Anterior cingulate cortex (tissue), 58 donors: ENCODE measurements at regions not wholly inside any gene's neighbourhood (a gene's known extent, or its start where the extent isn't known, plus 50 kb on each side); places are given as distances from the start of the nearest gene placed in this dataset.
"Not testable (repeated sequence)": the region's sequence is repeated elsewhere in the genome, so short reads cannot be mapped to it uniquely, and the experiment has no call there.

Experiments
- DNase-seq, 58 donors: peaks; one replicate each; lab custom pipeline; 2025; lab: John Stamatoyannopoulos, UW

- not testable (repeated sequence) for DNase-seq
These were observed 325.1 kb upstream of the KCNMB2 start for GRCh38 chr3:178211086-178211485.

GRCh38 chr3:178217479-178217878, 318.8 kb upstream of the KCNMB2 start:
- DNase-seq, result no peak

DNA sequence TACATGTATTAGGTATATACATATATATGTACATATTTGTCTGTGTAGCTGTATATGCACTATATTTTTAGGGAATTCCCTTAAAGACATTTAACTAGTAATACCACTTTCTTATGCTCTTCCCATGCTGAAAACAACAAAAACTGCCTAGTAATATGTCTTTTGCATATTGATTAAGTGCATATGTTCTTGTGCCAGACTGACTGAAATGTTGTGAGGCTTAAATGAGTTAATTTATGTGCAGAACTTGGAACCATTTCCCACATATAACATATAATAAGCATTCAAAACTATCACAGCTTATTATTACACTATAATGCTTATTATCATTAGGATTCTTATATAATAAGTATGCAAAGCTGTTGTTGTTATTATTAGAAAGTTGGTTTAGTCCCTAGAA, 318.0 kb upstream of the KCNMB2 start:
- no peak for DNase-seq

DNA sequence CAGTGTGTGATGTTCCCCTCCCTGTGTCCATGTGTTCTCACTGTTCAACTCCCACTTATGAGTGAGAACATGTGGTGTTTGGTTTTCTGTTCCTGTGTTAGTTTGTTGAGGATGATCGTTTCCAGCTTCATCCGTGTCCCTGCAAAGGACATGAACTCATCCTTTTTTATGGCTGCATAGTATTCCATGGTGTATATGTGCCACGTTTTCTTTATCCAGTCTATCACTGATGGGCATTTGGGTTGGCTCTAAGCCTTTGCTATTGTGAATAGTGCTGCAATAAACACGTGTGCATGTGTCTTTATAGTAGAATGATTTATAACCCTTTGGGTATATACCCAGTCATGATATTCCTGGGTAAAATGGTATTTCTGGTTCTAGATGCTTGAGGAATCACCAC, 316.6 kb upstream of the KCNMB2 start:
- DNase-seq, result not testable (repeated sequence)

GRCh38 chr3:178223876-178224275, 312.4 kb upstream of the KCNMB2 start:
- no peak for DNase-seq

- DNase-seq, result no peak
These were observed 310.1 kb upstream of the KCNMB2 start for GRCh38 chr3:178226094-178226493.

GRCh38 chr3:178231645-178232044, 304.6 kb upstream of the KCNMB2 start:
- no peak for DNase-seq

GRCh38 chr3:178233371-178234071, 302.7 kb upstream of the KCNMB2 start:
- DNase-seq, result peak in 2 of 58 donors; percentile 1 to 10

DNA sequence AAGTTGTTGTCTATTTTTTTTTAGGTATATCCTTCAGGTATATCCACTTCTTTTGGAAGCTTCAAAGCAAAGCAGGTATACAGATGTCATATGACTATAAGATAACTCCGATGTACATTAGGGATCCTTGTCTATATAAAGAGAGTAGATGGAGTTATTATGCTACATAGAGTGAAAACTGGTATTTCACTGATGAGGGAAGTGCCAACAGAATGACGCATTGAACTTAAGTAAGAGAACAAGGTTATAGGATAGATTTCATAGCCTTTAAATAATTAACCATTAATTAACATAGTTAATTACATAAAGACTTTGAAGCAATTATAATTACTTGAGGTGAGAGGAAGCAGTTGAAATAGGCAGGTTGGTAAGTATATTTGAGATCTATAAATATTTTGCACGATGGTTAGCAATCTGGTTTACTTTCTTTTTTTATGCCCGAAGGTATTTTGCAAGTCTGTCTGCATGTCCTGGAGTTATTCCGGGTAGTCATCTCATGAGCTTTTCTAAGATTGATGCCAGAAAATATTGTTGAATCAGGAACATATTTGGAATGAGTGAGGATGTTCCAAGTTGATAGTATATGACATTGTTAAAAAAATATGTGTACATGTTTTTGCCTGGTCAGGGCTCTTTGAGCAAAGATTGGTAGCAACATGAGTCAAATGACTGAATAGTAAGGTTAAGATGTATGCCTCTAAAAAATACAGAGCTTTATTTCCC, 299.5 kb upstream of the KCNMB2 start:
- DNase-seq, result no peak

DNA sequence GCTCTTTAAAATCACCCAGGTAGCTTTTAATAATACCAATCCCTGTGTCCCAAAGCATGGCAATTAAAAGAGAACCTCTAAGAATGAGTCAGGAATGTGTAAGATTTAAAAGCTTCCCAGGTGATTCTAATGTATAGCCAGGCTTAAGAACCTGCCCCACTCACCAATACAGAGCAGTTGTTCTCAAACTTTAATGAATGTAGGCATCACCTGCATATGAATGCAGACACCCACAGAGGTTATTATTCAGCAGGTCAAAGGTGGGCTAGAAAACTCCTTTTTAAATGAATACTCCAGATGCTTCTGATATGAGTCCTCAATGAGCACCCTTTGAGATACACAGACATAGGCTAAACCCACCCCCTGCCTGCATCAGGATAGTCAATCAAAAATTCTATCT, 298.1 kb upstream of the KCNMB2 start:
- no peak for DNase-seq

- DNase-seq, result peak in 1 of 58 donors; percentile 7
These were observed 291.2 kb upstream of the KCNMB2 start for GRCh38 chr3:178244733-178245709.

DNA sequence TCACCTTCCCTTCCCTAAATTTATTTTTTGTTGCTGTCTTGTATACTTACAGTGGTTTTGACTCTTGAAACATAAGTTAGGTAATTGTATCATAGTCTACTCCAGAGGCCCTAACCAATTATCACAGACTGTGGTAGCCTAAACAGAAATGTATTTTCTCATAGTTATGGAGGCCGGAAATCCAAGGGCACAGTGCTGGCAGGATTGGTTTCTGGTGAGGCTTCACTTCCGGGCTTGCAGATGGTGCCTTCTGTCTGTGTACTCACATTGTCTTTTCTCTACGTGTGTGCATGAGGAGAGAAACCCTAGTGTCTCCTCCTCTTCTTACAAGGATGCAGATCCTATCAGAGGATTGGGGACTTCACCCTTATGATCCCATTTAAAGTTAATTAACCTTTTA, 290.2 kb upstream of the KCNMB2 start:
- DNase-seq, result no peak

DNA sequence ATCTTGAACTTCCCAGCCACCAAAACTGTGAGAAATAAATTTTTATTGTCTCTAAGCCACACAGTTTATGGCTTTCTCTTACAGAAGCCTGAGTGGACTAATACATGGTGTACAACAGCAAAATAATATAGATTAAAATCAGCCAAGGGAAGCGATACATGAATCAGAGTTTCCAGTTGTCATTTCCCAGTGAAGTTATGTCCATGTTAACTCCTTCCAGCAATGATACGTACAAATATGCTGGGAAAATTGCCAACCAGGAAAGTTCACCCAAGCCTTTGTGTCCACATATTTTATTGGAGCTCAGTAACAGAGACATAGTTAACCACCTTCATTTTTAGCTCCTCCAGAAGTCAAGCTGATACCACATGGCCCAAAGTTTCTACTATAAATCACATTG, 280.9 kb upstream of the KCNMB2 start:
- no peak for DNase-seq

DNA sequence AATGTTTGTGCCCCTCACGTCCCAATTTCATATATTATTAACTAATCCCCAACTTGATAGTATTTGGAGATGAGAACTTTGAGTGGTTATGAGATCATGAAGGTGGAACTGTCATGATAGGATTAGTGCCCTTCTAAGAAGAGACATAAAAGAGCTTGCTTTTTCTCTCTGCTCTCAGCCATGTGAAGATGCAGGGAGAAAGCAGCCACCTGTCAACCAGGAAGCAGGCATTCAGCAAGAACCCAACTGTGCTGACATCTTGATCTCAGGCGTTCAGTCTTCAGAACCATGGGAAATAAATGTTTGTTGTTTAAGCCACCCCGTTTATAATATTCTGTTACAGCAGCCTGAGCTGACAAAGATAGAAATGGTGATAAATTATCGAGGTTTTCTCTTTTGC, 278.7 kb upstream of the KCNMB2 start:
- DNase-seq, result no peak

DNA sequence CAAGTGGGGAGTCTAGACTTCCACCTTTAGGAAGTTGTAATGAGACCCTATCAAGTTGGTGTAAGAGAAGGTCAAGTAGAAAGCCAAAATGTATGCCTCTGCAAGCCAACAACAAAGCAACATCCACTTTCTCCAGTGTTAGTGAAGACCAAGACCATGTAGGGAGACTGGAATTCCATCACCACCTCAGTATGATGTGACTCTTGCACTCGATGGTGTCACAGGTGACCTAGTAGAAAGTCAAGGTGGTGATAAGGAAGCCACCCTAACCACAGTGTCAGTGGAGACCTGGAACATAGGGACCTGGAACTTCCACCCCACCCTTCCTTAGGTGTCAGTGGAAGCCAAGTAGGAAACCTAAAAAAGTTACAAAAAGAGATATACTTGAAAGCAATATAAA, 278.1 kb upstream of the KCNMB2 start:
- DNase-seq, result no peak

- no peak for DNase-seq
These were observed 276.5 kb upstream of the KCNMB2 start for GRCh38 chr3:178259703-178260102.

DNA sequence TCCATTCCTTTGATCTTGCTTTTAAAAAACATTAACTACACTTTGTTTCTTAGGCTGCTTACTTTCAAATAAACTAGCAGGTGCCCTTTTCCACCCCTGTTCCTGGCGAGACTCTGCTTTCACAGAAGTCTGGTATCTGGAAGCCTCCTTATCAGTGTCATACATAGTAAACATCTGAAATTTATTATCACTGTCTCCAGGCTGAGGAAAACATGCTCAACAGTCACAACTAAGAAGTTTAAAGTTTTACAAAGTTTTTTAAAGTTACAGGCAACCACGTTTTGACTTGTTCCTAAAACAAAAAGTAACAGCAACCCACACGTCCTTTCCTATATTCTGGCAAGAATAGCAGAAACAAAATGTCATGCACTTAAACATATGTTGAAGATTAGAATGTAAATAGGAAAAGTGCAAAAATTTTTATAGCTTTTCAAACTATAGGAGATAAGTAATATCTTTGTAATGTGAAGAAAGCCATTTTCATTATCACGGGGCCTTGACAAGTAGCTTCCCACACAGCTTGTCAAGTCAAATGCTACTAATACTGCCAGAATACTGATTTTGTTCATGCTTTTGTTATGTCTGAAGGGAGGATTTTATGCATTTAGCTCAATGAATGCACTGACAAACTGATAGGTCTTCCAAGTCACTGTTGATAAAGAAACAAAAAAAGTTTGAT, 275.2 kb upstream of the KCNMB2 start:
- peak in 2 of 58 donors; percentile 4 to 16 for DNase-seq

DNA sequence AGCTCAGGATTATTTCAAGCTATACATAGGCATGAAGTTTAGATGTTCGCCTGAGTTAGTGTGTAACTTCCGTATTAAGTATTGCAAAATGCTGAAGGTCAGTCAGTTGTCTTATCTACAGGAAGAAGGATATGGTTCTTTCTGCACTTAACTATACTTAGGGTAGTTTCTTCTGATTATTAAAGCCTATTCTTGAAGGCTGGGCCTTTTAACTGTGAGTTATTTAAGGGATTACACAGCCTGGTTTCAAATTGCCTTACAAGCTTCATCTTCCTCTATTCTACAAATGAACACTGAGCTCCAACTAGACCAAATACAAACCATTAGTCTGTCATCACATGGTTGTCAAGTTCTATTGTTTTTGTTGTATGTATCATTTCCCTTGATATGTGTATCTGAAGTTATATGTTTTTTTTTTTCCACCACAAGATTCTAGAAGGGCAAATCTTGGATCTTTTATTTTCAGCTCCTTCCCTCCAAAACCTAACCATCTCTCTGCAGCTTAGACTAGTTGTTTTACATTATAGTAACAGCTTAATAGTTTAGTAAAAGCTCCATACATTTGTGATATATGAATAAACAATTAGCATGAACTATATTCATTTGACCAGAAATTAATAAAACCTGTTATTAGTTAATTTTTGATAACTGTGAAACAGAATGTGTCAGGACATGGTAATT, 272.9 kb upstream of the KCNMB2 start:
- no peak for DNase-seq

GRCh38 chr3:178267158-178267844, 268.9 kb upstream of the KCNMB2 start:
- no peak for DNase-seq
